Aorta (tissue), 5 donors: ENCODE measurements at regions not wholly inside any gene's neighbourhood (a gene's known extent, or its start where the extent isn't known, plus 50 kb on each side); places are given as distances from the start of the nearest gene placed in this dataset.

Experiments
- ATAC-seq: fragments of 200-7000 bp; cut with Tn5 transposase; one replicate; pipeline ENCODE4 v1.9.1; 2022; ENCODE audit warnings: moderate library complexity; ENCODE audit not compliant: low FRiP score
- DNase-seq, 2 donors: peaks; one replicate each; pipeline ENCODE4 v3.0.0-alpha.2; 2020
- H3K27ac ChIP-seq, 2 donors: one replicate each; pipeline ENCODE4 v1.5.1; 2013; ENCODE audit warnings: low read length in 2 of 2, mild to moderate bottlenecking in 2 of 2, moderate library complexity in 2 of 2, control low read depth in 1 of 2, inconsistent platforms in 1 of 2, low read depth in 1 of 2
- H3K27me3 ChIP-seq, 2 donors: one replicate each; pipeline ENCODE4 v1.6.1; 2013; ENCODE audit warnings: control low read depth in 1 of 2, low read length in 1 of 2, mild to moderate bottlenecking in 1 of 2, moderate library complexity in 1 of 2; ENCODE audit not compliant: insufficient read depth in 2 of 2, control insufficient read depth in 1 of 2
- H3K36me3 ChIP-seq, 2 donors: one replicate each; pipeline ENCODE4 v1.6.1; 2013; ENCODE audit warnings: control low read depth in 1 of 2, low read length in 1 of 2, mild to moderate bottlenecking in 1 of 2; ENCODE audit not compliant: insufficient read depth in 2 of 2, control insufficient read depth in 1 of 2
- H3K4me1 ChIP-seq, 2 donors: one replicate each; pipeline ENCODE4 v1.6.1; 2013; ENCODE audit warnings: low read length in 2 of 2, control low read depth in 1 of 2, mild to moderate bottlenecking in 1 of 2, moderate library complexity in 1 of 2; ENCODE audit not compliant: insufficient read depth in 2 of 2, control insufficient read depth in 1 of 2
- H3K4me3 ChIP-seq, 2 donors: one replicate each; pipeline ENCODE4 v1.5.1; 2013; ENCODE audit warnings: low read length in 2 of 2, control low read depth in 1 of 2, mild to moderate bottlenecking in 1 of 2
- H3K9me3 ChIP-seq: one replicate; pipeline ENCODE4 v1.6.1; 2013; ENCODE audit warnings: mild to moderate bottlenecking, low read length; ENCODE audit not compliant: control insufficient read depth
- WGBS, 2 donors: extraction: QIAGEN DNeasy Blood & Tissue Kit; methylation state at CpG; one replicate each; pipeline ENCODE4 v1.1.7; 2013; 5-methylcytosine and 5-hydroxymethylcytosine counted together
- intact Hi-C, 2 donors: fragments of 100-400 bp; cut with DNase I; formaldehyde crosslinking; loops; one replicate each; pipeline versions ENCODE4 v1.14.2 to v1.15.0; 2022
- donor health status: healthy with polysubstance abuse.
- donor health status: Bipolar disorder and iron deficiency.
- donor health status: DM: no; HTN: no; CAD: no.
- donor health status: DM: no; HTN: no; CAD: no.
- donor health status: DM: yes; HTN: yes; CAD: no.

DNA sequence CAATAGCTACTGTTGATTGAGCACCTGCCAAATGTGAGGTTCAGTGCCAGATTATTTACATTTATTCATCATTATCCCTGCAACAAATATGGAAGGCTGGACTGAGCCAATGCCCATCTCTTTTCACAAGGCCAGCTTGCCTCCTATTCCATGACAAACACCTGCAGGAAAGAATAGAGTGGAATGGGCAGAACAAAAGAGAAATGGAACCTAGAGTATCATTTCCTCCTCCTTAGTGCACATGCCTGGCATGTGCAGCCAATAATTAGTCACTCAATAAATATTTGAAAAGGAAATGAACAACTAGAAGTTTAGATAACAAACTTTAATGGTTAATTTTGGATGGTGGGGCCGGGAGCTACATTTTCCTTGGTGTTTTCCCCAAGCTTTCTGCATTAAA lies 61.4 kb upstream of the MYRIP start:
- 53 to 54% methylated on average over 1 of the region's 1 CpG for WGBS, 2 donors
- Histone ChIP-seq H3K4me1 (no peaks in the 10 kb centered on the region), H3K36me3 (no peaks in the 10 kb centered on the region), H3K27ac (no peak overlapping the region), H3K27me3 (peaks cover 0 to 2% of the 10 kb centered on the region in 2 donors), H3K9me3 (peaks cover 1% of the 10 kb centered on the region), H3K4me3 (no peak overlapping the region)
- intact Hi-C loops, result no loop called here
- DNase-seq (no peak), ATAC-seq (no peak)

DNA sequence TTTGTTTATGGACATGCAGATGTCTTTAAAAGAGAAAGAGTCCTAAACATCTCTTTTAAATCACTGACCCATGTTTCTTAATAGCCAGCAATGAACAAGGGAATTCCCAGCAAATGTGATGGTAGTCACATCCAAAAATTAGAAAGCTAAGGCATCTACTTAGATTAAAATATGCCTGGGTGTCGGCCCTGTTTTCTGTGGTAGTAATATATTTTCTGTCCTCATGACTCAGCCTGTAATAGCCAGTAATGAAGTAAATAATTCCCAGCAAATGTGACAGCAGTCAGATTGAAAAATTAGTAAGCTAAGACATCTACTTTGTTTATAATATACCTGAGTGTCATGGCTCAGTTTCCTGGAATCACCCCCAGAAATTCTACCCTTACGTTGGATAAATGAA lies 60.6 kb upstream of the MYRIP start:
- ATAC-seq (no peak), DNase-seq (no peak)
- Histone ChIP-seq H3K4me3 (no peak overlapping the region), H3K36me3 (no peaks in the 10 kb centered on the region), H3K27me3 (peaks cover 0 to 2% of the 10 kb centered on the region in 2 donors), H3K9me3 (peaks cover 1% of the 10 kb centered on the region), H3K4me1 (no peaks in the 10 kb centered on the region), H3K27ac (no peak overlapping the region)
- intact Hi-C loops, result no loop called here
- 61 to 75% methylated on average over 2 of the region's 2 CpGs for WGBS, 2 donors

DNA sequence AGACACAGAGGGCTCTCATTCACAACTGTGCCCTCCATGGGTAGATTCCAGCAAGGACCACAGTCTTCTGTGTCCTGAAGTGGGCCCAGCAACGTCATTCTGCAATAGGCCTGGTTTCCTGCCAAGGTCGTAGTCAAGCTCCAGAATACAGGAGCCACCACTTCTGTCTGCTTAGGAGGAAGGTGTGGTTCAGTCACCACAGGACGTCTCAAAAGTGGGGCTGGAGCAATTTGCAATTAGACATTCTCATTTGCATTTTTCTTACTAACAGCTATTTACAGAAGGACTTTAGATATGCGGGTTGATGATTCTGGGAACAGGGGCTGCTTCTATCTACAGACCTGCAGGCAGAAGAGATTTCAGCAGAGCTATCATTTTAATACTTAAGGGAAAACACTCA lies 58.7 kb upstream of the MYRIP start:
- WGBS, 2 donors, result 51 to 54% methylated on average over 4 of the region's 4 CpGs
- ATAC-seq (no peak), DNase-seq (no peak)
- Histone ChIP-seq H3K27ac (no peak overlapping the region), H3K27me3 (peaks cover 0 to 2% of the 10 kb centered on the region in 2 donors), H3K4me3 (no peak overlapping the region), H3K36me3 (no peaks in the 10 kb centered on the region), H3K9me3 (peaks cover 1% of the 10 kb centered on the region), H3K4me1 (no peaks in the 10 kb centered on the region)
- intact Hi-C loops, result no loop called here

DNA sequence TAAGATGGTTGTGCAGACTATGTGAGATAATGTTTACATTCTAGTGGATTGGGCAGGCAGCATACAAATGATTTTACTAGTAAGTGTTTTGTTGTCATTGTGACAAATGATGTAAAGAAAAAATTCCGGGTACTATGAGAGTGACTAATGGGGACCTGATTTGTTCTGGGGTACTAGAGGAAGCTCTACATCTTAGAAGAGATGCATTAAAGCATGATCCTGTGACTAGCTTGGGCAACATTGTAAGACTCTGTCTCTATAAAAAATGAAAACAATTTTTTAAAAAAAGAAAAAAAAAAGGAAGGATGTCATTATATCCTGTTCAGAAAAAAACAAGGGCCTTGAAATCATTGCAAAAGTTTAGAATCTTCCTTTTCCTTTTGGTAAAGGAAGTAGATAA lies 58.1 kb upstream of the MYRIP start:
- Histone ChIP-seq H3K27ac (no peak overlapping the region), H3K4me3 (no peak overlapping the region), H3K9me3 (no peaks in the 10 kb centered on the region), H3K36me3 (no peaks in the 10 kb centered on the region), H3K27me3 (peaks cover 0 to 2% of the 10 kb centered on the region in 2 donors), H3K4me1 (no peaks in the 10 kb centered on the region)
- WGBS, 2 donors, result 18 to 22% methylated on average over 1 of the region's 1 CpG
- no peak for ATAC-seq
- DNase-seq, result no peak
- intact Hi-C loops, result no loop called here

DNA sequence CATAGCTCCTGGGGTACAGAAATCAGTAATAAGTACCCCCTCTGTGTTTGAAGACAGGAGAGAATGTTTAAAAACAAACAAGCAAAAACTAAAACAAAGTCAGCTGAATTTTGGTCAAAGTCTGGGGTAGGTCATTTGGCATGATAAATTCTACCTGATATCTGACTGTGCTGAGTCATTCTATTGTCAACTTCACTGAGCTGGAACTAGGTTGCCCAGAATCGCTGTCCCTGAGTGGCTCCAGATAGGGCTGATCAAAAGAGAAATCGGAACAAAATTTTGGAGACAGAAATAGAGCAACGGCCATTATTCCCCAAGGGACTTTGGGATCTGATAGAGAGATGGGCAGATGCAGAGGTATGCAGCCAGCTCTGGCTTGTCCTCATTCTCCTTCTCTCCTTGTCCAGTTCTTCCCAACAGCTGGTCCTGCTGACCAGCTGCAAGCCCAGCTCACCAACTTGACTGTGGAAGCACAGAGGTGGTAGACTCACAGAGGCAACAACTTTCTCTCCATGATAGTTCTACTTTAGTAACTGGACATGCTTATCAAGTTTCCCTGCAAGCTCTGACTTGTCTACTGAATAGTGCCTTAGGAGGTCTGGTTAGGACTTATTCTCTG lies 57.3 kb upstream of the MYRIP start:
- Histone ChIP-seq H3K36me3 (no peaks in the 10 kb centered on the region), H3K4me1 (no peaks in the 10 kb centered on the region), H3K27me3 (peaks cover 0 to 2% of the 10 kb centered on the region in 2 donors), H3K9me3 (no peaks in the 10 kb centered on the region), H3K27ac (no peak overlapping the region), H3K4me3 (no peak overlapping the region)
- 74 to 79% methylated on average over 3 of the region's 3 CpGs for WGBS, 2 donors
- ATAC-seq (no peak), DNase-seq (no peak)
- intact Hi-C loops, result no loop called here

DNA sequence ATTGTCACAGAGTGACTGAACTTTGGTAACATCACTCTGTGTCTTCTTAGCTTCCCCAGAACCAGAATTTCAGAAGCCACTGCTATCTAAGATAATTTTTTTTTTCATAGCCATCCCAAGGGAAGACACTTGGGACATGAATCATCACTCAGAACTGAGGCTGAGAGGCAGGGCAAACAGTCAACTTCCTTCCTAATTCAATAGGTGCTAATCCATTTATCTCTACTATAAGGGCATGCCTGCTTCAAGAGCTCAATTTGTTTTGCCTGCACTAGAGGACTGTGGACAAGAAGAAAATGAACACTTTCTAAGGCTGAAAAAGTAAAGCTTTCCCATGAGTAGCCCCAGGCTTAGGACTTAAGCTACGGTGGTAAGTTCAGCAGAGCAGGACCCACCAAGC lies 56.7 kb upstream of the MYRIP start:
- Histone ChIP-seq H3K4me3 (no peak overlapping the region), H3K27me3 (peaks cover 0 to 2% of the 10 kb centered on the region in 2 donors), H3K9me3 (no peaks in the 10 kb centered on the region), H3K4me1 (no peaks in the 10 kb centered on the region), H3K27ac (no peak overlapping the region), H3K36me3 (no peaks in the 10 kb centered on the region)
- ATAC-seq (no peak), DNase-seq (no peak)
- intact Hi-C loops, result no loop called here
- 89 to 100% methylated on average over 1 of the region's 1 CpG for WGBS, 2 donors

DNA sequence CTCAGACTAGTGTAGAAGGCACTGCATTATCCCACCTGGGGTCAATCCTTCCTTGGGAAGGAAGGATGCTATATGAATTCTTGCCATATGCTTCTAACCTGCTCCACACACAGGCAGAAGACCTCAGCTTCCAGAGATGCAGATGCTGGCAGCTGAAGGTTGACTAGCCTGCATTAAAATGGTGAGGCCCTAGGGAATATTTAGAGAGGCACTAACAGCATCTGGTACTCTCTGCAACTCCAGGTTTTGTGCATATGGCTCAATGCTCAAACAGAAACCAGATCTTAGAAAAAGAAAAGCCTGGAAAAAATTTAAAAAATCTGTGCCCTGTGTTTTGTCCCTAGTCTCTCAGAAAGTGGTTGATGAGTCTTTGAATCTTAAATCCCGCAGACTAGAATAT lies 56.0 kb upstream of the MYRIP start:
- Histone ChIP-seq H3K27ac (no peak overlapping the region), H3K36me3 (no peaks in the 10 kb centered on the region), H3K9me3 (no peaks in the 10 kb centered on the region), H3K27me3 (peaks cover 0 to 2% of the 10 kb centered on the region in 2 donors), H3K4me3 (no peak overlapping the region), H3K4me1 (no peaks in the 10 kb centered on the region)
- DNase-seq (no peak), ATAC-seq (no peak)
- WGBS, 2 donors, result 81 to 86% methylated on average over 1 of the region's 1 CpG
- intact Hi-C loops, result no loop called here

DNA sequence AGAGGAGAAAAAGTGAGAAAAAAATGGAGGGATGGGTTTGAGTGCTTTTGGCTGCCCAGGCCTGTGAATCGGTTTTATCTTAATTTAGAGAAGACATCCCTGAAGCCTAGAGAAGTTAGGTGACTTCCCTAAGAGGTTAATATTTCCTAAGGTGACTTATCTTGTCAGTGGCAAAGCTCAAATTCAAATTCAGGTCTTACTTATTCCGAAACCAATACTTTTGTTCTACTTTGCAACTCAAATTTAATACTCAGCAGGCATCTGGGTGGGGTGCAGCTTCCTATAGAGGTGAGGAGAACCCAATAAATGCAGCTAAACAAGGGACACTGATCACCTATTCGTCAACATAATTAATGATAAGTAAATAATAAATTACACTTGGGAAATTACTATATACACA lies 54.9 kb upstream of the MYRIP start:
- DNase-seq (no peak), ATAC-seq (no peak)
- WGBS, 2 donors, result 55 to 69% methylated on average over 3 of the region's 3 CpGs
- intact Hi-C loops, result no loop called here
- H3K4me1 ChIP-seq, result no peaks in the 10 kb centered on the region
- H3K9me3 ChIP-seq, result no peaks in the 10 kb centered on the region
- H3K27ac ChIP-seq, result no peak overlapping the region
- H3K36me3 ChIP-seq, result no peaks in the 10 kb centered on the region
- no peak overlapping the region for H3K4me3 ChIP-seq
- peaks cover 0 to 2% of the 10 kb centered on the region in 2 donors for H3K27me3 ChIP-seq

DNA sequence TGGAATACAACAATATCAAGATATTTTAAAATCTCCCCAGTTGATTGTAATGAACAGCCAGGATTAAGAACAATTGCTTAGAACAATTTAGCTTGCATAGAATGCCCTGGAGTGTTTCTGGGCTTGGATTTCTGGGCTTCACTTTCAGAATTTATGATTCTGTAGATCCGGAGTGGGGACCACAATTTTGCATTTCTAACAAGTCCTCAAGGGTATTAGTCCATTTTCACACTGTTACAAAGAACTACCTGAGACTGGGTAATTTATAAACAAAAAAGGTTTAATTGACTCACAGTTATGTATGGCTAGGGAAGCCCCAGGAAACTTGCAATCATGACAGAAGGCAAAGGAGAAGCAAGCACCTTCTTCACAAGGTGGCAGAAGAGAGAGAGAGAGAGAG lies 54.3 kb upstream of the MYRIP start:
- Histone ChIP-seq H3K27ac (no peak overlapping the region), H3K4me3 (no peak overlapping the region), H3K27me3 (peaks cover 0 to 2% of the 10 kb centered on the region in 2 donors), H3K4me1 (no peaks in the 10 kb centered on the region), H3K9me3 (no peaks in the 10 kb centered on the region), H3K36me3 (no peaks in the 10 kb centered on the region)
- WGBS, 2 donors, result 66 to 68% methylated on average over 1 of the region's 1 CpG
- intact Hi-C loops, result no loop called here
- DNase-seq, result no peak
- ATAC-seq, result no peak
